ENCODE measurements at regions not wholly inside any gene's neighbourhood (a gene's known extent, or its start where the extent isn't known, plus 50 kb on each side); places are given as distances from the start of the nearest gene placed in this dataset.
A peak's percentile ranks its signal among the peaks of the same experiment; 100 is the strongest.
"Not testable (repeated sequence)": the region's sequence is repeated elsewhere in the genome, so short reads cannot be mapped to it uniquely, and the experiment has no call there.

- not testable (repeated sequence) for DNase-seq (ENCODE audit: low spot score)
These were observed 56.6 kb upstream of the ASNS start for GRCh38 chr7:97928844-97929243.

- DNase-seq (ENCODE audit: low spot score) = peak; percentile 53
These were observed 55.9 kb upstream of the ASNS start for GRCh38 chr7:97927790-97928748.

Data from HuH-7.5 (cell line).